Fibroblast of lung (primary cell): ENCODE measurements at regions not wholly inside any gene's neighbourhood (a gene's known extent, or its start where the extent isn't known, plus 50 kb on each side); places are given as distances from the start of the nearest gene placed in this dataset.

ENCODE experiments used
- DNase-seq, 2 donors: peaks; one replicate each; pipeline versions ENCODE4 v3.0.0 to v3.0.0-alpha.2; 2010; ENCODE audit warnings: low read depth in 2 of 2
- H2AFZ ChIP-seq: 2 replicates; pipeline ENCODE4 v1.5.1; 2012; ENCODE audit warnings: low read length, control low read depth, inconsistent platforms
- H3K27ac ChIP-seq: 2 replicates; pipeline ENCODE4 v1.5.1; 2011; ENCODE audit warnings: low read length, control low read depth; ENCODE audit not compliant: insufficient read depth
- H3K27me3 ChIP-seq: 2 replicates; pipeline ENCODE4 v1.5.1; 2011; ENCODE audit warnings: mild to moderate bottlenecking, low read length; ENCODE audit not compliant: control insufficient read depth, insufficient read depth
- H3K36me3 ChIP-seq: 2 replicates; pipeline ENCODE4 v1.5.1; 2011; ENCODE audit warnings: low read length; ENCODE audit not compliant: control insufficient read depth, insufficient read depth
- H3K4me1 ChIP-seq: 2 replicates; pipeline ENCODE4 v1.5.1; 2011; ENCODE audit warnings: low read length; ENCODE audit not compliant: control insufficient read depth, insufficient read depth; ENCODE audit errors: extremely low read depth
- H3K4me2 ChIP-seq: 2 replicates; pipeline ENCODE4 v1.5.1; 2011; ENCODE audit warnings: low read length, control low read depth; ENCODE audit not compliant: insufficient read depth; ENCODE audit errors: extremely low read depth
- H3K4me3 ChIP-seq, 4 experiments: fragments of 200-600 bp in 1 of 4; sonication (generic) in 1 of 4; replicated peaks in 1 of 4; 2 replicates each; pipeline ENCODE4 v1.5.1; 2011 to 2016; ENCODE audit warnings: low read length in 4 of 4, low read depth in 3 of 4, mild to moderate bottlenecking in 3 of 4, control low read depth in 2 of 4, inconsistent platforms in 1 of 4, mixed read lengths in 1 of 4; ENCODE audit not compliant: insufficient read depth in 1 of 4; ENCODE audit errors: control extremely low read depth in 1 of 4
- H3K79me2 ChIP-seq: 2 replicates; pipeline ENCODE4 v1.5.1; 2012; ENCODE audit warnings: mild to moderate bottlenecking, low read length, inconsistent platforms; ENCODE audit not compliant: control insufficient read depth, insufficient read depth
- H3K9ac ChIP-seq: 2 replicates; pipeline ENCODE4 v1.5.1; 2011; ENCODE audit warnings: mild to moderate bottlenecking, low read length, control low read depth; ENCODE audit not compliant: insufficient read depth
- H3K9me3 ChIP-seq: 2 replicates; pipeline ENCODE4 v1.5.1; 2012; ENCODE audit warnings: low read depth, low read length; ENCODE audit not compliant: control insufficient read depth, insufficient read depth
- H4K20me1 ChIP-seq: 2 replicates; pipeline ENCODE4 v1.5.1; 2011; ENCODE audit warnings: low read length; ENCODE audit not compliant: control insufficient read depth, insufficient read depth; ENCODE audit errors: extremely low read depth
- EZH2 ChIP-seq: IDR thresholded peaks from 2 replicates; pipeline ENCODE4 v1.5.1; 2012; ENCODE audit warnings: low read length, control low read depth, mild to moderate bottlenecking; ENCODE audit errors: missing control alignments
- TF ChIP-seq, protein P1 (sequence below), 2 donors: IDR thresholded peaks in 1 of 2; conservative IDR thresholded peaks in 1 of 2; 1 replicate in 1 of 2; 2 replicates in 1 of 2; pipeline ENCODE4 v1.5.1; 2011 to 2012; ENCODE audit warnings: low read length in 2 of 2, control low read depth in 1 of 2, inconsistent platforms in 1 of 2, low read depth in 1 of 2, mild to moderate bottlenecking in 1 of 2

DNA sequence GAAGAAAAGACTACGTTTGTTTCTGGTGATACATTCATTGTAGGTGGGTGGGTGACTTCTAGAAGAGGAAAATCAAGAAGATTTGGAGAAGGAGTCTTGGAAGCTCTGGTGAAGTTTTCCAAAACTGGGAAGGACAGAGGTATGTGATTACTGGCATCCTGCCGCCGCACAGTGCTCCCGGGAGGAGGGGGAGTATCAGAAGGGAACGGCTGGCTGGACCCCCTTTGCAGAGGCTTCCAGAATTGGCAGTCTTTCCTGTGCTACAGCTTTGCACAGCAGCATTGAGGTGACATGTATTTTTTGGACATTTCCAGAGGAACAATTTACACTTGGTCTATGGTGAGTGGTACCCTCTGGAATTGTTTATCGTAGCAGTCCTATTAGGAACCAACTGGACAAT is 75.7 kb upstream of the EOMES start:
- Histone ChIP-seq H3K36me3 (no peaks in the 10 kb centered on the region), H2AFZ (no peak overlapping the region), H4K20me1 (no peaks in the 10 kb centered on the region), H3K4me2 (no peak overlapping the region), H3K79me2 (no peaks in the 10 kb centered on the region), H3K9ac (no peak overlapping the region), H3K9me3 (no peaks in the 10 kb centered on the region), H3K27ac (no peak overlapping the region), H3K27me3 (no peaks in the 10 kb centered on the region), H3K4me3 (no peak overlapping the region), H3K4me1 (no peaks in the 10 kb centered on the region)
- no peak for DNase-seq
- TF ChIP-seq, protein P1, sequence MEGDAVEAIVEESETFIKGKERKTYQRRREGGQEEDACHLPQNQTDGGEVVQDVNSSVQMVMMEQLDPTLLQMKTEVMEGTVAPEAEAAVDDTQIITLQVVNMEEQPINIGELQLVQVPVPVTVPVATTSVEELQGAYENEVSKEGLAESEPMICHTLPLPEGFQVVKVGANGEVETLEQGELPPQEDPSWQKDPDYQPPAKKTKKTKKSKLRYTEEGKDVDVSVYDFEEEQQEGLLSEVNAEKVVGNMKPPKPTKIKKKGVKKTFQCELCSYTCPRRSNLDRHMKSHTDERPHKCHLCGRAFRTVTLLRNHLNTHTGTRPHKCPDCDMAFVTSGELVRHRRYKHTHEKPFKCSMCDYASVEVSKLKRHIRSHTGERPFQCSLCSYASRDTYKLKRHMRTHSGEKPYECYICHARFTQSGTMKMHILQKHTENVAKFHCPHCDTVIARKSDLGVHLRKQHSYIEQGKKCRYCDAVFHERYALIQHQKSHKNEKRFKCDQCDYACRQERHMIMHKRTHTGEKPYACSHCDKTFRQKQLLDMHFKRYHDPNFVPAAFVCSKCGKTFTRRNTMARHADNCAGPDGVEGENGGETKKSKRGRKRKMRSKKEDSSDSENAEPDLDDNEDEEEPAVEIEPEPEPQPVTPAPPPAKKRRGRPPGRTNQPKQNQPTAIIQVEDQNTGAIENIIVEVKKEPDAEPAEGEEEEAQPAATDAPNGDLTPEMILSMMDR (conservative IDR thresholded peaks at IDR 0.05 in 1 of 2, IDR thresholded peaks at IDR 0.05 in 1 of 2; ENCODE audit: low read depth in 1 of 2, low read length in 2 of 2) = no peak
- no peak for TF ChIP-seq EZH2

DNA sequence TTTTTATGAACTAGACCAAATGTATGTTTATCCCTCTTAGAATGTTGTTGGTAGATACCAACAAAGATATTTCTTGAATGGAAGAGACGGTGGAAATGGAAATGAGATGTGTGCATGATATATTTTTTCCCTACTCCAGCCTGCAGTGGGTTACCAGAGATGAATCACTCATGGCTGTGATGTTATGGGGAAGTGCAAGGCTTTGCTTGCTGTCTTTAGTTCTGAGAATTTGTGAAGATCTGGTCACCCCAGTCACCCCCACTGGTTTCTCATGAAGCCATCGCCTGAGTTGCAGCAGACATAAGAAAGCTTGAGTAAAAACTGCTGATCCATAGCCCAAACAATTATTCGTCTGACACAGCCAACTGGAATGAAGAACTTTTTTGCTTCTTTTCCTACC is 78.1 kb upstream of the EOMES start:
- Histone ChIP-seq H4K20me1 (no peaks in the 10 kb centered on the region), H3K36me3 (no peaks in the 10 kb centered on the region), H3K9ac (no peak overlapping the region), H3K4me1 (no peaks in the 10 kb centered on the region), H3K27ac (no peak overlapping the region), H3K79me2 (no peaks in the 10 kb centered on the region), H3K4me3 (no peak overlapping the region), H2AFZ (no peak overlapping the region), H3K9me3 (no peaks in the 10 kb centered on the region), H3K4me2 (no peak overlapping the region), H3K27me3 (no peaks in the 10 kb centered on the region)
- no peak for DNase-seq
- TF ChIP-seq, protein P1 (conservative IDR thresholded peaks at IDR 0.05 in 1 of 2, IDR thresholded peaks at IDR 0.05 in 1 of 2; ENCODE audit: low read depth in 1 of 2, low read length in 2 of 2) = no peak
- TF ChIP-seq EZH2 = no peak

DNA sequence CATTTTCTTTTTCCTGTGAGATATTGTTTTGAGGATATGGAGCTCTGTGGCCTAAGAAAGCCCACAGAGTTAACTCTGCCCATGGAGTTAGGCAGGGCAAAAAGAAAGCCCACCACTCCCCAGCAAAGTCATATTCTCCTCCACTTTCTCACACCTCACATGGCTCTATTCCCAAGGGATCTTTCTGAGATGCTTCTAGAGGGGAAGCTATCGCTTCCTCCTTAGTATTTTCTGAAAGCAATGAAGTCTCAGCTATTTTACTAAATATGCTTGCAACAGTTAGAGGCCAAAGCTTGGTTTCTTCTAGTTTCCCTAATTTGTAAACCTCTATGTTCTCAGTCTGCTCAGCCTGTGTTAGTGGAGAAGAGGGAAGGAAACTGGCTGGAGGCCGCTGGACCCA is 80.3 kb upstream of the EOMES start:
- no peak for TF ChIP-seq EZH2
- TF ChIP-seq, protein P1 (conservative IDR thresholded peaks at IDR 0.05 in 1 of 2, IDR thresholded peaks at IDR 0.05 in 1 of 2; ENCODE audit: low read depth in 1 of 2, low read length in 2 of 2) = no peak
- H3K27me3 ChIP-seq = no peaks in the 10 kb centered on the region
- H3K4me3 ChIP-seq = no peak overlapping the region
- H3K36me3 ChIP-seq = no peaks in the 10 kb centered on the region
- DNase-seq = no peak
- H3K79me2 ChIP-seq = no peaks in the 10 kb centered on the region
- no peak overlapping the region for H2AFZ ChIP-seq
- no peaks in the 10 kb centered on the region for H3K4me1 ChIP-seq
- H3K9ac ChIP-seq = no peak overlapping the region
- H4K20me1 ChIP-seq = no peaks in the 10 kb centered on the region
- H3K4me2 ChIP-seq = no peak overlapping the region
- H3K27ac ChIP-seq = no peak overlapping the region
- H3K9me3 ChIP-seq = no peaks in the 10 kb centered on the region
